ENCODE measurements at regions not wholly inside any gene's neighbourhood (a gene's known extent, or its start where the extent isn't known, plus 50 kb on each side); places are given as distances from the start of the nearest gene placed in this dataset.

DNA sequence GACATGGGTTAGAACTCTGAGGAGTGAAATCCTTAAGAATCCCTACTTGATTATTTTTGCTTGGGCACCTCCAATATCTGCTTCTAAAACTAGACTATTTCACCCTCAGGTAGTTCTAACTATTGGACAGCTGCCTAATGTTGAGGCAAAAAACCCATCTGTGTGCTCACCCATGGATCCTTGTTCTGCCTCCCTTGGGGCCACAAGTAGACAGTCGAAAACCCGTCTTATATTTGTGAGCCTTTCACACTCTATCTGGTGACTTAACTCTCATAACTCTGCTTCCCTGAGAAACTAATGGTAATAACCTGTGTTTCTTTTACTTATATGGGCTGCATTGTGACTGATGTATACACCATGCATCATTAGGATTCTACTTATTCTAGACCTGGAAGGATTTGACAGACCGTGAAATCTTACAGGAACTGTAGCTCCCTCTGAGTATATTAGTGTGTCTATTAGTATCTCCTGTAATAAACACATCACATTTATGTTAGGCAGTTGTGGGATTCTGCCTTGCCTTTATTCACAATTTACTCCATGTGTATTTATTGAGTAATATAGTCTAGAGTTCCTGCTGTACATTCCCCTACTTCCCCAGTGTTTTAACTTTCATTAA is 94.6 kb upstream of the SGCD start:
- no peak for DNase-seq

GRCh38 chr5:156237361-156237760 is 89.6 kb upstream of the SGCD start:
- DNase-seq = no peak

DNA sequence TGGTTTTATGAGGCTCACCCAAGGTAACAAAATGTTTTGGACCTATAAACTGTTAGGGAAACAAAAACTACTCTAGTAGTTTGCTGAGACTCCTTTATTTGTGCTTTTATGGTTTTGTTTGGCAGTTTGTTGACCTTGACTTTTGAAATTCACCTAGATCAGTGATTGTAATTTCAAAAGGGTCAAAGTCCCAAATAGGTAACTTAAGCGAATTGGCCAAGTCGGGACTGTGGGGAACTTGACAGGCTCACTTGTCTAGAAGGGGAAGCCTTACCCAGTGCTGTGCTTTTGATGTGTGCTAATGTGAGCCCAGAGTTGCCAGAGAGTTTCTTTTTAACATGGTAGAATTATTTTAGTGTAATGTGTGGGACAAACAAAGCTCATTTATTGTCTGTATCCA is 87.2 kb upstream of the SGCD start:
- DNase-seq = no peak

DNA sequence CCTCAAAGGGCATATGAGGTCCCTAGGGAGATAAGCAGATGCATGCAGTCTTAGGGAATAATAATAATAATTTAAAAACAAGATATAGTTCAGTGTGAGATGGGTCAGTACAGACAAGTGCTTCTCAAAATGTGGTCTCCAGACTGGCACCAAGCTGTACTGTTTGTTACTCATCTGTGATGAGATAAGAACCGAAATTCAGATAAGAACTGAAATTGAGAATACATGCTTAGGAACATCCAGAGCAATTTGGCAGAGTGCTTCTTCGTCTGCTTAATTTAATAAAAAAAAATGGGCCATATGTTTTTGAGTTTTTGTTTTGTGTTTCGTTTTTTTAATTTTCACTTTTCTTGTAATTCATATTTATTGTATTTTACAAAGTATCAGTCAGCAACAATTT is 86.5 kb upstream of the SGCD start:
- DNase-seq = no peak

DNA sequence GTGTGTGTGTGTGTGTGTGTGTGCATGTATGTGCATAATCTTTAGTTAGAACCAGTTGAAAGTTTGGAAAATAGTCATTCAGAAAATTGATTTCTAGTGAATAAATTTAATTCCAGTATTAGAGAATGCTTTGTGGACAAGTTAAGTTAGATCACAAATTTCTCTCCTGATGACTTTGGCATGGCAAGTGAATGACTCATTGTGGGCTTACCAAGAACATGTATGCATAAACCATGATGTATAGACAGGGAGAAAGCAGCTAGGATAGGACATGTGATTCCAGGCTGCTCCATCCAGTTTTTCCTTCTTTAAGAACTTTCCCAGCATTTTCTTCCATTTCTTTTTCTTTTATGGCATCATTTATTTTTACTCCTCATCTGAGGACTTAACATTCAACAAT is 85.7 kb upstream of the SGCD start:
- no peak for DNase-seq

DNA sequence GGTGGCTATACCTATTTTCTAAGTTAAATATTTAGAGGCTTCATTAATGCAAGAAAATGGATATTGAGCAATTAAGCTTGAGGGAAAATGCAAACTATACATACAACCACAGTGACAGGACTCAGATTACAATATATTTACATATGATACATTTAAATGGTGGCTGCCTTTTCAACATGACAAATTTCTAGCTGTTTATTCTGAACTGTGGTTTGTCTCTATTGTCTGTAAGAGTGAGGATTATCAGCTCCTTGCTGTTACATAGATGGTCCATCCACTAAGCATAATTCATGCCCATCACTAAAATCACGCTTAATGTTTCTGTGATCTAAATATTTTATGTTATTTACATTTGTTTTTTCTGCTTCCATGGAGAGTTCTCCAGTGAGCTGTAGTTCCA is 81.1 kb upstream of the SGCD start:
- no peak for DNase-seq

DNA sequence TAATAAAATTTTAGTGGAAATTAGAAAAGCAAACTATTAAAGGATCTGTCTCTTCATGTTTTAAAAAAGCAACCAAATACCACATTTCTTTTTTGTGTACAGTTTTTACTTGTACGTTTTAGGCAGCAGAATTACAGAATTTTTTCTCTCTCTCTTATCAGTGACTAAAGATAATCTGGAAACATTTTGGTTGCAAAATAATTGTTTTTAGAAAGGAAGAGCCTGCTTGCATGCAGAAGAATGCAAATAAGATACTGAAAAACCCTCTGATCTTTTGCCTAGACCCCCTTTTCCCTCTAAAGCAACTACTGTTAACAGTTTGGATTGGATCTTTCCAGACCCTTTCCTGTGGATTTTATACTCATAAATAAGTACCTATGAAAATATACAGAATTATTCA is 75.9 kb upstream of the SGCD start:
- DNase-seq = no peak

GRCh38 chr5:156253130-156253529 is 73.8 kb upstream of the SGCD start:
- DNase-seq = no peak

DNA sequence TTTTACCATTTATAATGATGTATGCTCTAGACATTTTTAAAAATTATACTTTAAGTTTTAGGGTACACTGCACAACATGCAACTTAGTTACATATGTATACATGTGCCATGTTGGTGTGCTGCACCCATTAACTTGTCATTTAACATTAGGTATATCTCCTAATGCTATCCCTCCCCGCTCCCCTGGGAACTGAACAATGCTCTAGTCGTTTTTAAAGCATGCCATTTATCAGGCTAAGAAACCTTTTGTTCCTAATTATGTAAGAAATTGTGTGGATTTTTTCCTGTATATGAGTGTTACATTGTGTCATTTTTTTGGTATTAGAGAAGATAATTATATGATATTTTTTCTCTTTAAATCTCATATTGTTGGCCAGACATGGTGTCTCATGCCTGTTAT is 72.8 kb upstream of the SGCD start:
- no peak for DNase-seq

DNA sequence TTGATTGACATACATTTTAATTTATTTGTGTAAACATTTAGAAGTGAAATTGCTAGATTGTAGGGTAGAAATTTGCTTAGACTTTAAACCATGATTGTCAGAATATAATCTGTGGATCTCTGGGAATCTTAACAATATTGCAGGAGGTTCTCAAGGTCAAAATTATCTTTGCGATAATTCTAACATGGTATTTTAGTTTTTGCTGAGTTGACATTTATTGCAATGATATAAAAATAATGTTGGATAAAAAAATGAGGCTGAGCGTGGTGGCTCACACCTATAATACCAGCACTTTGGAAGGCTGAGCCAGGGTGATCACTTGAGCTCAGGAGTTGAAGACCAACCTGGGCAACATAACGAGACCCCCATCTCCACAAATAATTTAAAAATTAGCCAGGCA is 70.3 kb upstream of the SGCD start:
- DNase-seq = no peak

GRCh38 chr5:156258934-156259333 is 68.0 kb upstream of the SGCD start:
- DNase-seq = no peak

DNA sequence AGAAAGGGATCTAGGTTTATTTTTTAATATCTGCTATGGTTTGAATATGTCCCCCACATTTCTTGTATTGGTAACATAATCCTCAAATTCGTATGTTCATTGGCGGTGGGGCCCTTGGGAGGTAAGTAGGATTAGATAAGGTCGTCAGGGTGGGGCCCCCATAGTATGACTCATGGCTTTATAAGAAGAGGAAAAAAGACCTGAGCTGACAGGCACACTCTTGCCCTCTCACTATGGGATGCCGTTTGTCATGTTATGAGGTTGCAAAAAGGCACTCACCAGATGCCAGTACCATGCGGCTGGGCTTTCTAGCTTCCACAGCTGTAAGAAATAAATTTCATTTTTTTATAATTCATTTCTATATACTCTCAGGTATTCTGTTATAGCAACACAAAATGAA is 67.3 kb upstream of the SGCD start:
- DNase-seq = no peak

- no peak for DNase-seq
Measured at GRCh38 chr5:156261275-156261939, 65.6 kb upstream of the SGCD start.

DNA sequence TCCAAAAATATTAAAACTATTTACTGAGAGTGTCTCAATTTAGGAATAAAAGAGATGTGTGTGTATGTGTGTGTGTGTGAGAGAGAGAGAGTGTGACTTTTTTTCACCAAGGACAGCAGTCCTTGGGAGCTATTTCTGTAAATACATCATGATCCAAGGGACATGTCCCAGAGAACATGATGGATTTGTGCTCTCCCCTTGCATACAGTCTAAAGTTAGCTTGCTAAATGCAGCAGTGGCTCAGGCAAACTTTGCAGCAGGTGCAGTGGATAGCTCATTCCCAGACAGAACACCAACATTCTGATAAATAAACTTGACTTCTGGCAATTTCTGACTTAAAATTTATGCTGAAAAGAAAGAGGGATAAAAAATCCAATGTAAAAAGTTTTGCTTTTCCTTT is 55.4 kb upstream of the SGCD start:
- DNase-seq = no peak

DNA sequence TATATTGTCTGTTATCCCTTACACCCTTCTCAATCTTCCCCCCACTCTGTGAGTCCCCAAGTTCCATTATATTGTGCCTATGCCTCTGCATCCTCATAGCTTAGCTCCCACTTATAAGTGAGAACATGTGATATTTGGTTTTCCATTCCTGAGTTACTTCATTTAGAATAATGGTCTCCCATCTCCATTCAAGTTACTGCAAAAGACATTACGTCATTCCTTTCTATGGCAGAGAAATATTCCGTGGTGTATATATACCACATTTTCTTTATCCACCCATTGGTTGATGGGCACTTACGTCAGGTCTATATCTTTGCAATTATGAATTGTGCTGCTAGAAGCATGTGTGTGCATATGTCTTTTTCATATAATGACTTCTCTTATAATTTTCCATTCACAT is 54.8 kb upstream of the SGCD start:
- no peak for DNase-seq

GRCh38 chr5:156273325-156273724 is 53.6 kb upstream of the SGCD start:
- no peak for DNase-seq

- no peak for DNase-seq
Measured at GRCh38 chr5:156274453-156274852, 52.5 kb upstream of the SGCD start.

Measured in NCI-H146 (cell line).